Heart right ventricle (tissue), 16 donors: ENCODE measurements at regions not wholly inside any gene's neighbourhood (a gene's known extent, or its start where the extent isn't known, plus 50 kb on each side); places are given as distances from the start of the nearest gene placed in this dataset.
A peak's percentile ranks its signal among the peaks of the same experiment; 100 is the strongest.

Experiments
- ATAC-seq, 8 donors: fragments of 200-7000 bp; cut with Tn5 transposase; one replicate each; pipeline ENCODE4 v1.9.1; 2020; ENCODE audit warnings: mild to moderate bottlenecking in 8 of 8, moderate library complexity in 8 of 8, moderate number of reproducible peaks in 1 of 8
- DNase-seq, 2 donors: peaks; one replicate each; pipeline ENCODE4 v3.0.0-alpha.2; 2020
- H3K27ac ChIP-seq, 10 donors: fragments of 200-600 bp; sonication (generic) in 2 of 10; one replicate each; pipeline versions ENCODE4 v1.5.0 to v1.8.0; 2020 to 2022; ENCODE audit warnings: mild to moderate bottlenecking in 3 of 10
- H3K27me3 ChIP-seq, 7 donors: fragments of 200-600 bp; one replicate each; pipeline ENCODE4 v1.8.0; 2021 to 2022; ENCODE audit warnings: mild to moderate bottlenecking in 2 of 7
- H3K36me3 ChIP-seq, 9 donors: fragments of 200-600 bp; sonication (generic) in 1 of 9; one replicate each; pipeline versions ENCODE4 v1.5.0 to v1.8.0; 2020 to 2022; ENCODE audit warnings: mild to moderate bottlenecking in 2 of 9
- H3K4me1 ChIP-seq, 9 donors: fragments of 200-600 bp; sonication (generic) in 1 of 9; one replicate each; pipeline versions ENCODE4 v1.5.0 to v1.8.0; 2020 to 2022; ENCODE audit warnings: mild to moderate bottlenecking in 4 of 9
- H3K4me3 ChIP-seq, 10 donors: fragments of 200-600 bp; sonication (generic) in 2 of 10; one replicate each; pipeline versions ENCODE4 v1.5.0 to v1.8.0; 2020 to 2022; ENCODE audit warnings: mild to moderate bottlenecking in 7 of 10, moderate library complexity in 2 of 10
- H3K9me3 ChIP-seq, 11 donors: fragments of 200-600 bp in 10 of 11; sonication (generic) in 2 of 11; one replicate each; pipeline versions ENCODE4 v1.5.0 to v1.8.0; 2013 to 2022; ENCODE audit warnings: mild to moderate bottlenecking in 2 of 11, control low read depth in 1 of 11, moderate library complexity in 1 of 11
- WGBS, 2 donors: extraction: QIAGEN DNeasy Blood & Tissue Kit; methylation state at CpG; one replicate each; pipeline ENCODE4 v1.1.7; 2013; ENCODE audit warnings: inconsistent platforms in 1 of 2; 5-methylcytosine and 5-hydroxymethylcytosine counted together
- intact Hi-C, 10 donors: fragments of 100-400 bp; cut with DNase I; formaldehyde crosslinking; loops; one replicate each; pipeline versions ENCODE4 v1.11.1 to v1.14.2; 2022
- TF ChIP-seq, protein P1 (sequence below), 9 donors: fragments of 200-600 bp; sonication (generic) in 2 of 9; IDR thresholded peaks; one replicate each; pipeline versions ENCODE4 v1.5.0 to v1.8.0; 2021 to 2022; ENCODE audit warnings: antibody characterized with exemption in 9 of 9, mild to moderate bottlenecking in 5 of 9, moderate library complexity in 1 of 9
- donor health status: Arrhythmogenic right ventricular cardiomyopathy.
- donor health status: ischemic (EF 13 %, LVEDD 7.1; RV severe dilation, severe dysfunction).
- donor health status: healthy with polysubstance abuse.
- donor health status: DM: no; HTN: yes; CAD: no.
- donor health status: DM: no; HTN: no; CAD: no.
- donor health status: ischemic (EF 25% LVEDD 6.9; RV normal size, moderate dysfunction).
- donor health status: ischemic (EF 25% LVEDD 5.7; RV mildly dilated, moderate dysfunction).
- donor health status: healthy.
- donor health status: DM: yes; HTN: yes; CAD: no.
- donor health status: Ischemic cardiomyopathy.
- donor health status: ischemic (EF 35%, LVEDD 5.7; RV mildly dilated, moderate dysfunction).
- donor health status: nonischemic (EF 11% LVEDD 7.7; RV severe dilation, severe dysfunction).
- donor health status: DM: yes; HTN: yes; CAD: no.
- donor health status: PGD.
- donor health status: ischemic (EF 29% LVEDD 5.4; RV normal size, mild dysfunction).
- donor health status: nonischemic (EF 23%, LVEDD 6.1; RV moderate dilation, normal function).

DNA sequence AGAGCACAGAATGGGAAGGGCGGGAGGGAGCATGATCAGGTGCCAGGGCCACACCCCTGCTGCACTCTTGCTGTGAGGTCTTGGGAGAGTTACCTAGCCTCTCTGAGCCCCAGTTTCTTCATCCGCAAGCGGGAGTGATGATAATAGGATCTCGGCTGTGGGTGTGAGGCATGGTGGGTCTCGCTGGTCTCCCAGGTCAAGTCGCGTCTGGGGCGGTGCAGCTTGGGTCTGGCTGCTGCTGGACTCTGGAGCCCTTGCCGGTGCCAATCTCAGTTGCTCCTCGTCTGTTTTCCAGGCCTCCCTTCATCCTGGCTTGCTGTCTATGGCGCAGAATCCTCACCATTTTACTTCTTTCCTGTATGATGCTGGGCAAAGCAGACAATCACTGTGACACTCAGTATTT is 130.3 kb upstream of the RAB12 start:
- peaks cover 0 to 9% (median 0%) of the 10 kb centered on the region in 9 donors for H3K4me1 ChIP-seq
- intact Hi-C loops = loop anchor here in 3 of 10 donors (5.0 to 10.0 kb wide), 3 partner anchors 114 to 1207 kb away; no protein-coding TSS in a partner anchor
- no peak overlapping the region for H3K27ac ChIP-seq
- ATAC-seq = no peak
- WGBS, 2 donors = 86 to 93% methylated on average over 11 of the region's 11 CpGs
- no peaks in the 10 kb centered on the region for H3K36me3 ChIP-seq
- H3K4me3 ChIP-seq = no peak overlapping the region
- DNase-seq = no peak
- H3K27me3 ChIP-seq = no peaks in the 10 kb centered on the region
- no peaks in the 10 kb centered on the region for H3K9me3 ChIP-seq
- TF ChIP-seq, protein P1, sequence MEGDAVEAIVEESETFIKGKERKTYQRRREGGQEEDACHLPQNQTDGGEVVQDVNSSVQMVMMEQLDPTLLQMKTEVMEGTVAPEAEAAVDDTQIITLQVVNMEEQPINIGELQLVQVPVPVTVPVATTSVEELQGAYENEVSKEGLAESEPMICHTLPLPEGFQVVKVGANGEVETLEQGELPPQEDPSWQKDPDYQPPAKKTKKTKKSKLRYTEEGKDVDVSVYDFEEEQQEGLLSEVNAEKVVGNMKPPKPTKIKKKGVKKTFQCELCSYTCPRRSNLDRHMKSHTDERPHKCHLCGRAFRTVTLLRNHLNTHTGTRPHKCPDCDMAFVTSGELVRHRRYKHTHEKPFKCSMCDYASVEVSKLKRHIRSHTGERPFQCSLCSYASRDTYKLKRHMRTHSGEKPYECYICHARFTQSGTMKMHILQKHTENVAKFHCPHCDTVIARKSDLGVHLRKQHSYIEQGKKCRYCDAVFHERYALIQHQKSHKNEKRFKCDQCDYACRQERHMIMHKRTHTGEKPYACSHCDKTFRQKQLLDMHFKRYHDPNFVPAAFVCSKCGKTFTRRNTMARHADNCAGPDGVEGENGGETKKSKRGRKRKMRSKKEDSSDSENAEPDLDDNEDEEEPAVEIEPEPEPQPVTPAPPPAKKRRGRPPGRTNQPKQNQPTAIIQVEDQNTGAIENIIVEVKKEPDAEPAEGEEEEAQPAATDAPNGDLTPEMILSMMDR (IDR thresholded peaks at IDR 0.05) = peak in 4 of 9 donors; percentile 15 to 25 (median 20)

DNA sequence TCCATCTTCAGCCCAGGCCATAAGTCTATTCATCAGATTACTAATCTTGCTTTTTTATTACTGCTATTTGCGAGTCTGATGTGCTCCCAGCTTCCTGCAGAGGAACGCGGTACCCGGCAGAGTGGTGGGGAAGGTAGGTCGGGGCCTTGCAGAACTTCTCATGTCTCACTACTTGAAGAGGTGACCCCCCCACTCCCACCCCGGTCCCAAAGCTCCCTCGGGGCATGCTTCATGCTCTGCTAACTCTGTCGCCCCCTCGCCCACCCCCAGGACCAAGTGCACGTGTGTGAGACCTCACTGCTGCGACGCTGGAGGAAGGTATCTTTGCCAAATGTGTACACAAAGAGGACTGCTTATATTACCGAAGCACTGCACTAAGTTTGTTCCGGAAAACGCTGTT is 129.4 kb upstream of the RAB12 start:
- DNase-seq (no peak), ATAC-seq (peak in 1 of 8 donors; percentile 51)
- 82 to 87% methylated on average over 15 of the region's 15 CpGs for WGBS, 2 donors
- H3K4me1 ChIP-seq = peaks cover 0 to 9% (median 0%) of the 10 kb centered on the region in 9 donors
- H3K36me3 ChIP-seq = no peaks in the 10 kb centered on the region
- intact Hi-C loops = loop anchor here in 7 of 10 donors (2.0 to 10.0 kb wide), 9 partner anchors 115 to 1257 kb away; partner anchors contain the start of gene PTPRM (in 1 of the 7)
- TF ChIP-seq, protein P1 (IDR thresholded peaks at IDR 0.05) = no peak
- H3K4me3 ChIP-seq = no peak overlapping the region
- no peaks in the 10 kb centered on the region for H3K27me3 ChIP-seq
- no peak overlapping the region for H3K27ac ChIP-seq
- H3K9me3 ChIP-seq = no peaks in the 10 kb centered on the region

DNA sequence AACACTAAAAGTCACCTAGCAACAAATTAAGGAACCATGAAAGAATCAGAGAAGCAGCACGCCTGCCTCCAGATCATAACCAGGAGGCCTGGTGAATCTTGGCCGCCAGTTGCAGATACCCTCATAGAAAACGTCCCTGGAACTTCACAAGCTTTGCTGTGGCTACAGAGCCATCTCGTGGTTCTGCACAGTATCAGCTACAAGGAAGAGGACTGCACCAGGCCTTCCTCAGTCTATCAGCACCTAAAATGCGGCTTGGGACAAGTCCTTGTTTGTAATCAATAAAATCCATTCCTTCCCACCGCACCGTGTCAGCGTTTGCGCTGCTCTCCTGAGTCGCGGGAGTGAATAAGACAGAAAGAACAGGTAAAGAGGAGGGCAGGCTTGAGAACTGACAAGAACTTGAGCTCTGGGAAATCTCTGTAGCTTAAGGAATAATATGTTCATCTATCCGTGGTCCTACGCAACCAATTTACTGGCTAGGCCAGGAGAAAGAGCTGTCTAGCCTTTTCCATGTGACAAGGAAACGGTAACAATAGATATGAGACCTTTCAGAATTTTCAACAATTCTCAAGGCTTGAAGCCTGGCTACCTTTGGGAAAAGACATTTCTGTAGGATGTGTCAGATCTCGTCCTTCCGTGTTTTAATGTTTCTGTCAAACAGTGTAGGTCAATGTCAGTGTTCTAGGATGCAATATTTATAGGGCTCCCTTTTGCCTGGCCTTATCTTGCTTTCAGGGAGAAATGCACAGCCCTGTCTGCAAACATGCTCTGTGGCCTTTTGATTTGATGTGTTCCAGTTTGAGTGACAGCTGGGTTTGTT is 128.5 kb upstream of the RAB12 start:
- intact Hi-C loops = loop anchor here in 6 of 10 donors (2.0 to 10.0 kb wide), 8 partner anchors 116 to 1258 kb away; partner anchors contain the start of gene PTPRM (in 1 of the 6)
- Histone ChIP-seq H3K27ac (no peak overlapping the region), H3K9me3 (no peaks in the 10 kb centered on the region), H3K4me1 (peaks cover 0 to 9% (median 0%) of the 10 kb centered on the region in 9 donors), H3K27me3 (no peaks in the 10 kb centered on the region), H3K36me3 (no peaks in the 10 kb centered on the region), H3K4me3 (no peak overlapping the region)
- 37 to 39% methylated on average over 16 of the region's 16 CpGs for WGBS, 2 donors
- ATAC-seq (peak; percentile 65 to 94 (median 86)), DNase-seq (peak in 1 of 2 donors; percentile 58)
- TF ChIP-seq, protein P1 (IDR thresholded peaks at IDR 0.05) = peak; percentile 41 to 83 (median 65)

DNA sequence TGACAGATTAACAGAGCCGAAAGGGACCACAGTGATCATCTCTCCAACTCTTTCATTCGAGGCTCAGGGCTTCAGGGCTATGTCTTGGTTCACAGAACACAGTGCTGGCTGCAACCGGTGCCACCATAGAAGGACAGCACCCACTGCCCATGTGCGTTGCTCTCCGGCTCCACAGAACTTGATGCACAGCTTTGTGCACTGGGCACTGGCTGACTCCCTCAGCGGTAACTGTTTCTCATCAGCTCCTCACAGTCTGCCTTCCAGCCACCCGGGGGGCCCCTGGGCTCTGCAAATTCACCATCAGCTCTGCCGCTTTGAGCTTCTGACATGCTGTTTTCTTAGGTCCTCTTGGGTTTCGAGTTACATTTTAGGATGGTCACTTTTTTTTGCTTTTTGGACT is 124.3 kb upstream of the RAB12 start:
- TF ChIP-seq, protein P1 (IDR thresholded peaks at IDR 0.05) = no peak
- DNase-seq = no peak
- Histone ChIP-seq H3K9me3 (no peaks in the 10 kb centered on the region), H3K36me3 (no peaks in the 10 kb centered on the region), H3K4me3 (no peak overlapping the region), H3K27ac (no peak overlapping the region), H3K27me3 (no peaks in the 10 kb centered on the region), H3K4me1 (peaks cover 0 to 9% (median 0%) of the 10 kb centered on the region in 9 donors)
- no peak for ATAC-seq
- intact Hi-C loops = loop anchor here in 6 of 10 donors (5.0 to 10.0 kb wide), 7 partner anchors 120 to 1263 kb away; partner anchors contain the start of gene PTPRM (in 1 of the 6)
- 92% methylated on average over 9 of the region's 9 CpGs for WGBS, 2 donors
